H9 (cell line): ENCODE measurements at regions not wholly inside any gene's neighbourhood (a gene's known extent, or its start where the extent isn't known, plus 50 kb on each side); places are given as distances from the start of the nearest gene placed in this dataset.

ENCODE experiments used
- DNase-seq: peaks from one replicate; pipeline ENCODE4 v3.0.0-alpha.2; 2017
- H2AFZ ChIP-seq: one replicate; pipeline ENCODE4 v1.6.1; 2013; ENCODE audit warnings: mild to moderate bottlenecking, low read length, control low read depth, moderate library complexity
- H2AK5ac ChIP-seq: 2 replicates; pipeline ENCODE4 v1.6.1; 2013; ENCODE audit warnings: low read length, control low read depth, mixed read lengths; ENCODE audit not compliant: insufficient read length
- H2BK120ac ChIP-seq: one replicate; pipeline ENCODE4 v1.6.1; 2013; ENCODE audit warnings: low read depth, mild to moderate bottlenecking, low read length, control low read depth, inconsistent platforms; ENCODE audit not compliant: poor library complexity, severe bottlenecking
- H2BK12ac ChIP-seq: 2 replicates; pipeline ENCODE4 v1.6.1; 2013; ENCODE audit warnings: low read length, control low read depth, mixed read lengths, low read depth; ENCODE audit not compliant: insufficient read length
- H2BK15ac ChIP-seq: 2 replicates; pipeline ENCODE4 v1.6.1; 2013; ENCODE audit warnings: low read depth, low read length, control low read depth
- H2BK20ac ChIP-seq: one replicate; pipeline ENCODE4 v1.6.1; 2013; ENCODE audit warnings: low read depth, mild to moderate bottlenecking, low read length, control low read depth, inconsistent platforms; ENCODE audit not compliant: poor library complexity, severe bottlenecking
- H2BK5ac ChIP-seq: 2 replicates; pipeline ENCODE4 v1.6.1; 2013; ENCODE audit warnings: low read length, control low read depth, mixed read lengths; ENCODE audit not compliant: insufficient read length
- H3K14ac ChIP-seq: 2 replicates; pipeline ENCODE4 v1.6.1; 2013; ENCODE audit warnings: low read length, control low read depth; ENCODE audit not compliant: insufficient read depth
- H3K18ac ChIP-seq: 2 replicates; pipeline ENCODE4 v1.6.1; 2013; ENCODE audit warnings: low read depth, mild to moderate bottlenecking, mixed read lengths, low read length, control low read depth; ENCODE audit not compliant: insufficient read length
- H3K23ac ChIP-seq: 2 replicates; pipeline ENCODE4 v1.6.1; 2013; ENCODE audit warnings: low read length, control low read depth, mixed read lengths, low read depth; ENCODE audit not compliant: insufficient read length
- H3K23me2 ChIP-seq: 2 replicates; pipeline ENCODE4 v1.6.1; 2013; ENCODE audit warnings: low read depth, mild to moderate bottlenecking, mixed read lengths, low read length, control low read depth; ENCODE audit not compliant: insufficient read length, poor library complexity, severe bottlenecking
- H3K27ac ChIP-seq: 2 replicates; pipeline ENCODE4 v1.5.1; 2013; ENCODE audit warnings: low read length, control low read depth, mixed read lengths, low read depth; ENCODE audit not compliant: insufficient read length
- H3K27me3 ChIP-seq: 2 replicates; pipeline ENCODE4 v1.6.1; 2013; ENCODE audit warnings: low read length, control low read depth, inconsistent platforms; ENCODE audit not compliant: insufficient read depth
- H3K4ac ChIP-seq: 2 replicates; pipeline ENCODE4 v1.6.1; 2013; ENCODE audit warnings: low read depth, mild to moderate bottlenecking, control low read depth, inconsistent platforms, low read length, moderate library complexity
- H3K4me1 ChIP-seq: 2 replicates; pipeline ENCODE4 v1.6.1; 2013; ENCODE audit warnings: low read length, control low read depth, inconsistent platforms; ENCODE audit not compliant: insufficient read depth
- H3K4me2 ChIP-seq: 2 replicates; pipeline ENCODE4 v1.6.1; 2013; ENCODE audit warnings: low read length, control low read depth, mixed read lengths; ENCODE audit not compliant: insufficient read length, insufficient read depth
- H3K56ac ChIP-seq: 2 replicates; pipeline ENCODE4 v1.6.1; 2013; ENCODE audit warnings: low read depth, mild to moderate bottlenecking, mixed read lengths, low read length, control low read depth; ENCODE audit not compliant: insufficient read length
- H3K79me1 ChIP-seq: 2 replicates; pipeline ENCODE4 v1.6.1; 2013; ENCODE audit warnings: low read depth, mild to moderate bottlenecking, moderate library complexity, low read length, control low read depth, inconsistent platforms; ENCODE audit not compliant: insufficient read depth, poor library complexity, severe bottlenecking
- H3K79me2 ChIP-seq: 2 replicates; pipeline ENCODE4 v1.6.1; 2013; ENCODE audit warnings: low read length, control low read depth, inconsistent platforms; ENCODE audit not compliant: insufficient read depth
- H3K9ac ChIP-seq: 2 replicates; pipeline ENCODE4 v1.6.1; 2013; ENCODE audit warnings: low read length, control low read depth, mixed read lengths; ENCODE audit not compliant: insufficient read length; ENCODE audit errors: extremely low read depth
- H3K9me3 ChIP-seq: one replicate; pipeline ENCODE4 v1.6.1; 2013; ENCODE audit warnings: low read depth, low read length, inconsistent platforms; ENCODE audit not compliant: control insufficient read depth
- H3T11ph ChIP-seq: one replicate; pipeline ENCODE4 v1.6.1; 2013; ENCODE audit warnings: mild to moderate bottlenecking, low read length, control low read depth, inconsistent platforms
- H4K20me1 ChIP-seq: one replicate; pipeline ENCODE4 v1.6.1; 2013; ENCODE audit not compliant: control insufficient read depth, insufficient read length, insufficient read depth
- H4K5ac ChIP-seq: 2 replicates; pipeline ENCODE4 v1.6.1; 2013; ENCODE audit warnings: low read depth, mild to moderate bottlenecking, mixed read lengths, low read length, control low read depth; ENCODE audit not compliant: insufficient read length
- H4K8ac ChIP-seq: replicated peaks from 2 replicates; pipeline ENCODE4 v1.6.1; 2013; ENCODE audit warnings: low read length, control low read depth, mixed read lengths, low read depth; ENCODE audit not compliant: insufficient read length
- H4K91ac ChIP-seq: 2 replicates; pipeline ENCODE4 v1.6.1; 2013; ENCODE audit warnings: low read depth, mild to moderate bottlenecking, moderate library complexity, mixed read lengths, low read length, control low read depth; ENCODE audit not compliant: insufficient read length
- H3K27ac Mint-ChIP-seq, 3 experiments: 2 replicates in 2 of 3; 3 replicates in 1 of 3; pipeline ENCODE4 v1.8.0; 2020 to 2021; ENCODE audit warnings: mixed read lengths in 3 of 3, mild to moderate bottlenecking in 1 of 3, moderate library complexity in 1 of 3
- H3K27me3 Mint-ChIP-seq: 2 replicates; pipeline ENCODE4 v1.8.0; 2021; ENCODE audit warnings: low read depth, mild to moderate bottlenecking, moderate library complexity, mixed read lengths
- H3K36me3 Mint-ChIP-seq, 3 experiments: 2 replicates in 2 of 3; 3 replicates in 1 of 3; pipeline ENCODE4 v1.8.0; 2020 to 2021; ENCODE audit warnings: low read depth in 3 of 3, mixed read lengths in 3 of 3; ENCODE audit not compliant: insufficient read depth in 1 of 3
- H3K4me1 Mint-ChIP-seq, 2 experiments: 2 replicates each; pipeline ENCODE4 v1.8.0; 2020; ENCODE audit warnings: mixed read lengths in 2 of 2
- H3K4me3 Mint-ChIP-seq, 2 experiments: 2 replicates in 1 of 2; 3 replicates in 1 of 2; pipeline ENCODE4 v1.8.0; 2020 to 2021; ENCODE audit warnings: mild to moderate bottlenecking in 2 of 2, mixed read lengths in 2 of 2, moderate library complexity in 1 of 2
- H3K9me3 Mint-ChIP-seq, 2 experiments: 2 replicates in 1 of 2; 3 replicates in 1 of 2; pipeline ENCODE4 v1.8.0; 2020; ENCODE audit warnings: mild to moderate bottlenecking in 2 of 2, mixed read lengths in 2 of 2, moderate library complexity in 1 of 2
- WGBS: extraction: QIAGEN DNeasy Blood & Tissue Kit; methylation state at CpG from one replicate; pipeline ENCODE4 v1.1.7; 2013; ENCODE audit warnings: missing lambda C conversion rate, low lambda C conversion rate, mixed read lengths; ENCODE audit not compliant: insufficient read length; ENCODE audit errors: extremely low coverage; 5-methylcytosine and 5-hydroxymethylcytosine counted together
- TF ChIP-seq, protein P1 (sequence below): fragments of 200-600 bp; sonication (generic); conservative IDR thresholded peaks from 3 replicates; pipeline ENCODE4 v1.8.0; 2021; ENCODE audit warnings: antibody characterized with exemption, mild to moderate bottlenecking

DNA sequence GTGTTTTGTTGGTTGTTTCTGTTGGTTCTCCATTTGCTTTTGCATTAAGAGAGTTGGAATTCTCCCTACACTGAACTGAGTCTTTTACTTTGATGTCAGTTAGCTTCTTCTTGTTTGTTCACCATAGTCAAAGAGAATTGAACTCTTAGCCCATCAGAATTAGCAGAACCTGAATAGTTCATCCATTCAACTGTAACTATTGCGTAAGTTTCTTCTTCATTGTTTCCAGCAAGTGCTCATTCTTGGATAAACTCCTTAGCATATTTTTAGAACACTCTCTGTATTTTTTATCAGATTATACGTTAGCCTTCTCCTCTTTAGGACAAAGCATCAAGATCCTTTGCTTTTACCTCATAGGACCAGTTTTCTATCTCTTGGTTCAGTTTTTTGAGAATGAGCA lies 128.4 kb upstream of the RAB11FIP2 start:
- Histone ChIP-seq H4K8ac (no peak overlapping the region), H3K23ac (no peak overlapping the region), H3K4me2 (no peak overlapping the region), H2BK15ac (no peak overlapping the region), H3K18ac (no peak overlapping the region), H3K27ac (no peak overlapping the region), H3K9me3 (no peaks in the 10 kb centered on the region), H3K56ac (no peak overlapping the region), H2BK12ac (no peak overlapping the region), H2BK20ac (no peak overlapping the region), H4K20me1 (no peaks in the 10 kb centered on the region), H2AK5ac (no peak overlapping the region), H4K5ac (no peak overlapping the region), H3K4me1 (no peaks in the 10 kb centered on the region), H4K91ac (no peak overlapping the region), H3T11ph (no peak overlapping the region), H3K23me2 (no peaks in the 10 kb centered on the region), H3K79me2 (no peaks in the 10 kb centered on the region), H3K9ac (no peak overlapping the region), H3K4ac (no peak overlapping the region), H2AFZ (no peak overlapping the region), H2BK120ac (no peak overlapping the region), H2BK5ac (no peak overlapping the region), H3K79me1 (no peaks in the 10 kb centered on the region), H3K14ac (no peak overlapping the region), H3K27me3 (no peaks in the 10 kb centered on the region)
- Mint-ChIP-seq H3K9me3 (peaks cover 0 to 2% of the 10 kb centered on the region in 2 experiments; a peak in 2 of 5 replicates), H3K4me1 (no peaks in the 10 kb centered on the region), H3K4me3 (no peak overlapping the region), H3K27me3 (peaks cover 6% of the 10 kb centered on the region), H3K27ac (no peak overlapping the region), H3K36me3 (no peaks in the 10 kb centered on the region)
- no CpG with 5 or more reads among the region's 2 CpGs for WGBS
- TF ChIP-seq, protein P1, sequence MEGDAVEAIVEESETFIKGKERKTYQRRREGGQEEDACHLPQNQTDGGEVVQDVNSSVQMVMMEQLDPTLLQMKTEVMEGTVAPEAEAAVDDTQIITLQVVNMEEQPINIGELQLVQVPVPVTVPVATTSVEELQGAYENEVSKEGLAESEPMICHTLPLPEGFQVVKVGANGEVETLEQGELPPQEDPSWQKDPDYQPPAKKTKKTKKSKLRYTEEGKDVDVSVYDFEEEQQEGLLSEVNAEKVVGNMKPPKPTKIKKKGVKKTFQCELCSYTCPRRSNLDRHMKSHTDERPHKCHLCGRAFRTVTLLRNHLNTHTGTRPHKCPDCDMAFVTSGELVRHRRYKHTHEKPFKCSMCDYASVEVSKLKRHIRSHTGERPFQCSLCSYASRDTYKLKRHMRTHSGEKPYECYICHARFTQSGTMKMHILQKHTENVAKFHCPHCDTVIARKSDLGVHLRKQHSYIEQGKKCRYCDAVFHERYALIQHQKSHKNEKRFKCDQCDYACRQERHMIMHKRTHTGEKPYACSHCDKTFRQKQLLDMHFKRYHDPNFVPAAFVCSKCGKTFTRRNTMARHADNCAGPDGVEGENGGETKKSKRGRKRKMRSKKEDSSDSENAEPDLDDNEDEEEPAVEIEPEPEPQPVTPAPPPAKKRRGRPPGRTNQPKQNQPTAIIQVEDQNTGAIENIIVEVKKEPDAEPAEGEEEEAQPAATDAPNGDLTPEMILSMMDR: no peak
- DNase-seq: no peak
